Smooth muscle cell (in vitro differentiated cells): ENCODE measurements at regions not wholly inside any gene's neighbourhood (a gene's known extent, or its start where the extent isn't known, plus 50 kb on each side); places are given as distances from the start of the nearest gene placed in this dataset.

Source experiments
- DNase-seq: peaks from one replicate; lab custom pipeline; 2025; ENCODE audit not compliant: unreplicated experiment; lab: John Stamatoyannopoulos, UW
- H2AFZ ChIP-seq: fragments of 200-600 bp; sonication (generic); 2 replicates; pipeline ENCODE4 v1.6.0; 2016; ENCODE audit warnings: antibody characterized with exemption, low read depth, mild to moderate bottlenecking
- H3F3A ChIP-seq: fragments of 200-600 bp; sonication (generic); 2 replicates; pipeline ENCODE4 v1.6.0; 2017; ENCODE audit warnings: antibody characterized with exemption, low read depth
- H3K27ac ChIP-seq: fragments of 200-600 bp; sonication (generic); 2 replicates; pipeline ENCODE4 v1.5.1; 2016; ENCODE audit warnings: low read depth, mild to moderate bottlenecking
- H3K27me3 ChIP-seq: fragments of 200-600 bp; sonication (generic); 2 replicates; pipeline ENCODE4 v1.6.1; 2016; ENCODE audit warnings: low read depth, mild to moderate bottlenecking
- H3K36me3 ChIP-seq: fragments of 200-600 bp; sonication (generic); 2 replicates; pipeline ENCODE4 v1.5.1; 2016; ENCODE audit warnings: low read depth
- H3K4me1 ChIP-seq: fragments of 200-600 bp; sonication (generic); 2 replicates; pipeline ENCODE4 v1.5.1; 2016; ENCODE audit warnings: low read depth
- H3K4me2 ChIP-seq: fragments of 200-600 bp; sonication (generic); 2 replicates; pipeline ENCODE4 v1.6.0; 2016; ENCODE audit warnings: mild to moderate bottlenecking
- H3K4me3 ChIP-seq: fragments of 200-600 bp; sonication (generic); 2 replicates; pipeline ENCODE4 v1.5.1; 2016; ENCODE audit warnings: mild to moderate bottlenecking
- H3K79me2 ChIP-seq: fragments of 200-600 bp; sonication (generic); 2 replicates; pipeline ENCODE4 v1.6.0; 2016; ENCODE audit warnings: low read depth, mild to moderate bottlenecking
- H3K9ac ChIP-seq: fragments of 200-600 bp; sonication (generic); 2 replicates; pipeline ENCODE4 v1.6.0; 2016; ENCODE audit warnings: low read depth
- H3K9me3 ChIP-seq: fragments of 200-600 bp; sonication (generic); replicated peaks from 2 replicates; pipeline ENCODE4 v1.5.1; 2016; ENCODE audit warnings: low read depth
- H4K20me1 ChIP-seq: fragments of 200-600 bp; sonication (generic); 2 replicates; pipeline ENCODE4 v1.6.0; 2016; ENCODE audit warnings: low read depth
- CTCF ChIP-seq: fragments of 200-600 bp; sonication (generic); IDR thresholded peaks from 2 replicates; pipeline ENCODE4 v1.5.1; 2017; ENCODE audit warnings: borderline replicate concordance, mild to moderate bottlenecking, antibody characterized with exemption; ENCODE audit not compliant: insufficient read depth, poor library complexity, severe bottlenecking
- WGBS: methylation state at CpG from one replicate; pipeline ENCODE4 v1.1.7; 2016; ENCODE audit warnings: low lambda C conversion rate; 5-methylcytosine and 5-hydroxymethylcytosine counted together

DNA sequence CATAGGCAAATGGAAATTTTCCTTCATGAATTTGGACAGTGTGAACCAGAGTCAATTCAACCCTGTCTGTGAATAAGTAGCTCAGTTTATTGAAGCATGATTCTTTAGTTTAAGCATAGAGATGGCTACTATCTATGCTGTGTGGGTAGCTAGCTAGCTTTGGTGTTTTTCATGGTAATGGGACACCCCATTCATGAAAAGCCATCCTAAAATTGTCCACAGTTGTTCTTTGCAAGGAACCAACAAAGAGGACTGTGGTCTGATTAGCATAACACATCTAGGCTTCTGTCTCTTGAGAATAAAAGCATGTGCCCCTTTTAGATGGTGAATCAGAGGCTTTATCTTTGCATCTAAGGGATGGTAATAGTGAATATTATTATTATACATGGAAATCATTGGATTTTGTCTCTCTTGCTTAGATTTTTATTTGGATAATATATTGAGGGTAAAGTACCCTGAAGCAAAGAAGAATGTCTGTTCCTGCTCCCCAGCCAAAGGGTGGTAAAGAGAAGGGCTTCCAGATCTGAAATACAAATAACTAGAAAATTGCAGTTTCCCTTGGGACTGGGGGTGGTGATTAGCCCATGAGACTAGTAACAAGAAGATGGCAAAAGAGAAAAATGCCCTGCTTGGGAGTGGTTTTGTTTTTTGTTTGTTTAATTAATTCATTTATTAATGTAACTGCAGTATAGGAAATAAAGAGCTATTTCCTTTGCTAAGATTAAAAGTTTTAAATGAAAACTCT lies 624.2 kb upstream of the ZNF608 start:
- Histone ChIP-seq H3K27ac (no peak overlapping the region), H2AFZ (no peak overlapping the region), H3K79me2 (no peaks in the 10 kb centered on the region), H3K4me1 (peaks cover 40% of the 10 kb centered on the region), H3K4me3 (no peak overlapping the region), H3F3A (no peaks in the 10 kb centered on the region), H3K9ac (no peak overlapping the region), H3K27me3 (no peaks in the 10 kb centered on the region), H4K20me1 (no peaks in the 10 kb centered on the region), H3K36me3 (no peaks in the 10 kb centered on the region), H3K9me3 (no peaks in the 10 kb centered on the region), H3K4me2 (no peak overlapping the region)
- no peak for TF ChIP-seq CTCF
- DNase-seq: no peak

- peak overlapping the region; percentile 21 for H3K4me2 ChIP-seq
- H4K20me1 ChIP-seq: no peaks in the 10 kb centered on the region
- no peak for DNase-seq
- no peak for TF ChIP-seq CTCF
- WGBS: 51% methylated on average over 6 of the region's 6 CpGs
- peaks cover 57% of the 10 kb centered on the region for H3K4me1 ChIP-seq
- no peaks in the 10 kb centered on the region for H3K9me3 ChIP-seq
- H3F3A ChIP-seq: no peaks in the 10 kb centered on the region
- no peaks in the 10 kb centered on the region for H3K27me3 ChIP-seq
- H3K4me3 ChIP-seq: no peak overlapping the region
- H3K27ac ChIP-seq: peak overlapping the region; percentile 29
- H3K79me2 ChIP-seq: no peaks in the 10 kb centered on the region
- H2AFZ ChIP-seq: no peak overlapping the region
- H3K36me3 ChIP-seq: no peaks in the 10 kb centered on the region
- H3K9ac ChIP-seq: no peak overlapping the region
Observed at GRCh38 chr5:125372694-125373631, 626.5 kb upstream of the ZNF608 start.

DNA sequence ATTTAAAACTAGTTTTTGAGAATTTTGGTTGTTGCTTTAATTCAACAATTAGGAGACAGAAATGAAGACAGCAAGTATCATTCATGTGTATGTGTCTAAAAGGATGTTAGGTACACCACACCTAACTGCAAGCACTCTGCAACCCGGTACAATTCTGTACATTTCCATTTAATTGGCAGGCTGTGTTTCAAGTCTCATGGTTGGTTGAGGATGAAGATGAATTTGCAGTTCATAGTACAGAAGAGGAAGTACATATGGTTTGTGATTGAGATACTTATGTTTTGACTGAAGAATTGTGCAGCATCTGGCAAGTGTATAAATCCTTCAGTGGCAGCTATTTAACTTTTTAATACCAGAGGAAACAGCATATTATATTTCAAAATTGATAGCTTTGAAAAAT lies 628.7 kb upstream of the ZNF608 start:
- no peak overlapping the region for H2AFZ ChIP-seq
- no peak for DNase-seq
- H3K79me2 ChIP-seq: no peaks in the 10 kb centered on the region
- no peaks in the 10 kb centered on the region for H3K9me3 ChIP-seq
- H3K9ac ChIP-seq: no peak overlapping the region
- H3K4me2 ChIP-seq: no peak overlapping the region
- TF ChIP-seq CTCF: no peak
- peaks cover 53% of the 10 kb centered on the region for H3K4me1 ChIP-seq
- H3K27ac ChIP-seq: no peak overlapping the region
- no peaks in the 10 kb centered on the region for H4K20me1 ChIP-seq
- 85% methylated on average over 1 of the region's 1 CpG for WGBS
- no peaks in the 10 kb centered on the region for H3K36me3 ChIP-seq
- no peaks in the 10 kb centered on the region for H3K27me3 ChIP-seq
- no peaks in the 10 kb centered on the region for H3F3A ChIP-seq
- no peak overlapping the region for H3K4me3 ChIP-seq
